ENCODE measurements at regions not wholly inside any gene's neighbourhood (a gene's known extent, or its start where the extent isn't known, plus 50 kb on each side); places are given as distances from the start of the nearest gene placed in this dataset.

GRCh38 chr5:126186210-126186609, 237.0 kb upstream of the GRAMD2B start:
- no peak for DNase-seq (ENCODE audit: low read depth)
- TF ChIP-seq CTCF (IDR thresholded peaks at IDR 0.05; ENCODE audit: control insufficient read depth, extremely low read depth, insufficient read depth) = no peak
- no peak overlapping the region for H3K4me3 ChIP-seq (ENCODE audit: low read depth, low read length)

GRCh38 chr5:126188804-126189203, 234.4 kb upstream of the GRAMD2B start:
- no peak for DNase-seq (ENCODE audit: low read depth)
- no peak for TF ChIP-seq CTCF (IDR thresholded peaks at IDR 0.05; ENCODE audit: control insufficient read depth, extremely low read depth, insufficient read depth)
- H3K4me3 ChIP-seq (ENCODE audit: low read depth, low read length) = no peak overlapping the region

GRCh38 chr5:126189231-126189630, 234.0 kb upstream of the GRAMD2B start:
- no peak for TF ChIP-seq CTCF (IDR thresholded peaks at IDR 0.05; ENCODE audit: control insufficient read depth, extremely low read depth, insufficient read depth)
- no peak overlapping the region for H3K4me3 ChIP-seq (ENCODE audit: low read depth, low read length)

GRCh38 chr5:126189862-126190261, 233.3 kb upstream of the GRAMD2B start:
- H3K4me3 ChIP-seq (ENCODE audit: low read depth, low read length) = no peak overlapping the region
- DNase-seq (ENCODE audit: low read depth) = no peak
- TF ChIP-seq CTCF (IDR thresholded peaks at IDR 0.05; ENCODE audit: control insufficient read depth, extremely low read depth, insufficient read depth) = no peak

More at GRCh38 chr5:126189231-126189630, 234.0 kb upstream of the GRAMD2B start:
- no peak for DNase-seq (ENCODE audit: low read depth)

- TF ChIP-seq CTCF (IDR thresholded peaks at IDR 0.05; ENCODE audit: control insufficient read depth, extremely low read depth, insufficient read depth) = no peak
- H3K4me3 ChIP-seq (ENCODE audit: low read depth, low read length) = no peak overlapping the region
- no peak for DNase-seq (ENCODE audit: low read depth)
Observed at GRCh38 chr5:126192226-126192625, 231.0 kb upstream of the GRAMD2B start.

GRCh38 chr5:126195410-126196100, 227.7 kb upstream of the GRAMD2B start:
- TF ChIP-seq CTCF (IDR thresholded peaks at IDR 0.05; ENCODE audit: control insufficient read depth, extremely low read depth, insufficient read depth) = no peak
- DNase-seq (ENCODE audit: low read depth) = no peak
- H3K4me3 ChIP-seq (ENCODE audit: low read depth, low read length) = no peak overlapping the region

GRCh38 chr5:126198531-126198930, 224.7 kb upstream of the GRAMD2B start:
- DNase-seq (ENCODE audit: low read depth) = no peak
- no peak for TF ChIP-seq CTCF (IDR thresholded peaks at IDR 0.05; ENCODE audit: control insufficient read depth, extremely low read depth, insufficient read depth)
- no peak overlapping the region for H3K4me3 ChIP-seq (ENCODE audit: low read depth, low read length)

All from LNCaP clone FGC (cell line).